HG03354 (cell line): ENCODE measurements at regions not wholly inside any gene's neighbourhood (a gene's known extent, or its start where the extent isn't known, plus 50 kb on each side); places are given as distances from the start of the nearest gene placed in this dataset.

Experiments
- ATAC-seq: cut with Tn5 transposase; IDR thresholded peaks from one replicate; pipeline ENCODE4 v1.9.1; 2021; ENCODE audit warnings: mild to moderate bottlenecking; ENCODE audit not compliant: unreplicated experiment, poor library complexity, severe bottlenecking

DNA sequence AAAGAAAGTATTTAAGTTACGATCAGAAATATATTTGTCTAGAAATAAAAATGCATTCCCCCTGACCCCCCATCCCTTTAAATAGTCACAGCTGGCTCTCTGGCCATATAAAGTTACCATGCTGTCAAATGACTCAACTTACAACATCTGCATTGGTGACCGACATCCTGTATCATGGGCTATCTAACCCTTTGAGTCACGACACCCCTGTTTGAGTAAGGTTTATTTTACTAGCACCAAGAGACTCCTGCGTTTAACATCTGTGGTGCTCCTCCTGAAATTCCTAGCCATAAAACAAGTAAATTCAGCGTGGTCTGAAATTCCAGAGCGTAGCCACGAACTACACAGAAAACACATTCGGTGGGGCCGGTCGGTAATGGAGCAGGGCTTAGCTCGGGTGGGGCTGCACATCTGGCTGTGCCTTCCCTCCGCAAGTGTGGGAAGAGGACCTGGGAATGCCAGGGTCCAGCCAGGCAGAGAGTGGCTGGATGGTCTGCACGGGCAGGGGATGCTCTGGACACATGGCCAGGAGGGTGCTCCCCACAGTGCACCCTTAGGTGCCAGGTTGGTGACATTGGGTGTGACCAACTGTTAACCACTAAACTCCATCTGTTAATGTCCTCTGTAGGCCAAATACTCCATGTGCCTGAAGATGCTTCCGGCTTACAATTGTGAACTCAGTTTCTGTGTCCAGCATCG, 53.0 kb upstream of the CLDN14 start:
- ATAC-seq, result no peak

DNA sequence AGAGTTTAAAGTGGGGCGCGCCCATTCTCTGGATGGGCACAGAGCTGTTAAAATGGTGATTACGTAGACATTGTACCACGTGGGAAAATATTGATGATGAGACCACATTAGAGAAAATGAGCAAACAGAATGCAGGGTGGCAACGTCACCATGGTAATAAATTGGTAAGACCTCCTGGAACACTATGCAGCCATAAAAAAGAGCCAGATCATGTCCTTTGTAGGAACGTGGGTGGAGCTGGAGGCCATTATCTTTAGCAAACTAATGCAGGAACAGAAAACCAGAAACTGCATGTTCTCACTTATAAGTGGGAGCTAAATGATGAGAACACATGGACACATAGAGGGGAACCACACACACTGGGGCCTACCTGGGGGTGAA, 53.5 kb upstream of the CLDN14 start:
- ATAC-seq, result no peak

DNA sequence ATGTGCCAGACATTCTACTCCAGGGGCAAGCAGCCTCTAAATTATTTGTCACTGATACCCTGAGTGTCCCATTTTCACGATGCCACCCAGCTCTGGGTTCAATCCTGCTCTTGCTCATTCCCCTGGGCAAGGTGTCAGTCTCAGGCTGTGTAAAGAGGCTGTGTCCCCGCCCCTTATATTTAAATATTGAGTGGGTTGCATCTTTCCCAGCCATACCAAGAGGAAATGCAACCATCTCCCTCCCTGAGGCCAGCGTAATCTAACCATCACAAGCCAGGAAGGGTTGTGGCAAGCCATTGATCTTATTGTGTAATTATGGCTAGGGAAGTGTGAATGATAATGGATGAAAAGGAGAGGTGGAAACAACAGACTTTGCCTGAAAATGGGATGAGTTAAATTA, 54.7 kb upstream of the CLDN14 start:
- ATAC-seq, result no peak

DNA sequence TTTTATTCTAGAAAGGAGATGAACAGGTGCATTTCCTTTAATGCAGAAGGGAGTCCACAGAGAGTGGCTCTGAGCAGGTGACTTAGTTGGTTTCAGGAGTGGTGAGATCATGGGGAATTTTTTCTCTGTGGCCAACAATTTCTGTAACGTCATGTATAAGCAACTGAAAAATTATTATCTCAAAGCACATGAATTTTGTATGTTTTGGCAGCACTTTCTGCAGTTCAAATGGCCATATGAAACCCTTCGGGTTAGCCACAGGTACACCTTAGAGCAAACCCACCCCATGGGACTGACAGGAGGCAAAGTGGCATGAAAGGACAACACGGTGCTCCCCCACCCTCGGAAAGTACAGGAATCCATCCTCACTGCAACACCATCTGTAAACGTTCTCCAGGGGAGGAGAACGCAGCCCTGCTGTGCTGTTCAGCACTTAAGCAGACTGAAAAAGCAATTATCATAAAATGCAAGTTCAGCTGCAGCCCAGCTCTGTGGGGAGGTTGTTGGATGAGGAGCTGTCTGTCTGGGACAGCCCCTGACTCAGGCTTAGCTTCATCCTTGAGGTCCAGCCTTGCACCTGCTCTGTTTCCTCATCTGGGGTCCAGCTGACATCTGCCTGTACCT, 55.8 kb upstream of the CLDN14 start:
- peak; percentile 78 for ATAC-seq

DNA sequence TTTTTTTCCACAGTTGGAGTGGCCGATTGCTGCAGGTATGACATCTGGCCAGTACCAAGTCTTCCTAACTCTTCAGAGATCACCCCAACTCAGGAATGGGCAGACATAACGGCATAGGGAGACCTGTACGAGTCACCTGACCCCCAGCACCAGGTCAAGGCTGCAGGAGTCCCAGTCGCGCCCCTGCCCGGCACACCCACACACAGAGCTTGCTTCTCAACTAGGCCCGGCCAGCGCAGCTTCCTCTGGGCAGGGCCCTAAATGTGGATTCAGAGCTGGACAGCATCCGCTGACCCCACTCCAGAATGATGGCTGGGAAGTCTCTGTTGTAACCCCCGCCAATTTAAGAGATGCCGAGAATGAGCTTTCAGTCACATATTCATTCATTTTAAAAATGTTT, 58.8 kb upstream of the CLDN14 start:
- no peak for ATAC-seq

DNA sequence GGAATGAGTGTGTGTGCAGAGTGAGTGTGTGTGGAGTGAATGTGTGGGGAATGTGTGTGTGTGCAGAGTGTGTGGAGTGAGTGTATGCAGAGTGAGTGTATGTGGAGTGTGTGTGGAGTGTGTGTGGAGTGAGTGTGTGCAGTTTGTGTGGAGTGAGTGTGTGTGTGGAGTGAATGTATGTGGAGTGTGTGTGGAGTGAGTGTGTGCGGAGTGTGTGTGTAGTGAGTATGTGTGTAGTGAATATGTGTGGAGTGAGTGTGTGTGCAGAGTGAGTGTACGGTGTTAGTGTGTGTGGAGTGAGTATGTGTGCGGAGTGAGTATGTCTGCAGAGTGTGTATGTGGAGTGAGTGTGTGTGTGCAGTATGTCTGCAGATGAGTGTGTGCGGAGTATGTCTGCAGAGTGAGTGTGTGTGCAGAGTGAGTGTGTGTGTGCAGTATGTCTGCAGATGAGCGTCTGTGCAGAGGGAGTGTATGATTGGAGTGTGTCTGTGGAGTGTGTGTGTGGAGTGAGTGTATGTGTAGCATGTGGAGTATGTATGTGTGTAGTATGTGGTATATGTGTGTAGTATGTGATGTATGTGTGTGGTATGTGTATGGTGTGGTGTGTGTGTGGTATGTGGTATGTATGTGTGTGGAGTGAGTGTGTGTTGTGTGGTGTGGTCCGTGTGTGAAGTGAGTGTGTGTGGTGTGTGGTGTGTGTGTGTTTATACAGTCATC, 59.7 kb upstream of the CLDN14 start:
- ATAC-seq, result no peak

DNA sequence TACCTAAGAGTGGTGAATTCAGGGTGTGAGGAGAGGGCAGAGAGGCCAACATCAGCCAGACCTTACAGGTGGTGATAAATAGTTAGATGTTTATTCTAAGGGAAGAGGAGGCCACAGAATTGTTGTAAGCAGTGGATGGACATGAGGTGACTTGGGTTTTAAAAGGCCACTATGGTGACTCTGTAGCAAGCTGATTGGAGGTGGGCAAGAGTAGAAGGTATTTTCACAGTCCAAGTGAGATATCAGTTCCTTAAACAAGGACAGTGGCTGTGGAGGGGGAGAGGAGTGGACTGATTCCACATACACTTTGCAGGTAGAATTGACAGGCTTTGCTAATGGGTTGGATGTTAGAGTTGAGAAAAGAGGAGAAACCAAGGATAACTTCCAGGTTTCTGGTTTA, 60.8 kb upstream of the CLDN14 start:
- no peak for ATAC-seq

DNA sequence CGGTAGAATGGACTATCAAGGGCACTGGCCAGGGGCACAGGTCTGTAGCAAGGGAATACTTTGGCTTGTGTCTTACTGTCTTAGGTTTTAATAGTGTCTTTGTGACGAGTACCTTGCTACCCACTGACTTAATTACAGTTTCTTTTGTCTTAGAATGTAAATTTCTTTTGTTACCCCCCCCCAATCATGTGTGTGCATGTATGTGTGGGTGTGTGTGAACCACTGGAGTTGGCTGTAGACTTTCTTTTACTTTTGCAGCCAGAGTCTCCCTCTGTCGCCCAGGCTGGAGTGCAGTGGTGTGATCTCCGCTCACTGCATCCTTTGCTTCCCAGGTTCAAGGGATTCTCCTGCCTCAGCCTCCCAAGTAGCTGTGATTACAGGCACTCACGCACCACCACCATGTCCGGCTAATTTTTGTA, 61.8 kb upstream of the CLDN14 start:
- no peak for ATAC-seq

DNA sequence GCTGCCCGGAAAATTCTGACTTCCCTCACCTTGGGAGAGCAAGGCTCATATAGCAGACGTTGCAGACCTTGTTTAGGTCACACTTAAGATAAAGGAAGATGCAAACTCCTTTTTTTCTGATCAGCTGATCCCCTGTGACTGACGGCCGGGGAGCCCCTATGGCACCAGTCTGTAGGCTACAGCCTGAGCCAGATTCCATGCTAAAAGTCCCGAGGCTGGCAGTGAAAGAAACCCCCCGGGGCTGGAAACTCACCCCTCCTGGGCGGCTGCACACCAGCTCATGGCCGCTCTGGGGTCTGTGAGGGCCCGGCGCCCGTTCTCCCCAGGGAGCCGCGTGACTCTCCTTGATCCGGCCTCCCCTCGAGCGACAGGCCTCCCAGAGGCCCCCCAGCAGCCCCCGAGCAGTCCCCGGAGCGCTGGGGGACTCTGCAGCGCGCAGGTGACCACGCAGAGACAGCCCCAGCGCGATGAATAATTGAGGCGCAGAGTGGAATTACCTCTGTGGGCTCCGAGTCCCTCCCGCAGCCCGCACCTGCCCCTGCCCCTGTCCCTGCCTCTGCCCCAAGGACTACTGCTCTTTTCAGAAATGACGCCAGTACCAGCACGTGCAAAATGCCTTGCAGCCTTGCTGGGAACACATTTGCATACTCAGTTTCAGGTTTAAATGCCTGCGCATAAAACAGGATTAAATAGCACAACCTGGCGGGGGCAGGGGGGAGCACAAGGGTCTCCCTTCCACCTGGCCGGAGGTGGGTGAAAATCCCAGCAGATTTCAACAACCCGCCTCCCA, 62.6 kb upstream of the CLDN14 start:
- ATAC-seq, result peak; percentile 72

DNA sequence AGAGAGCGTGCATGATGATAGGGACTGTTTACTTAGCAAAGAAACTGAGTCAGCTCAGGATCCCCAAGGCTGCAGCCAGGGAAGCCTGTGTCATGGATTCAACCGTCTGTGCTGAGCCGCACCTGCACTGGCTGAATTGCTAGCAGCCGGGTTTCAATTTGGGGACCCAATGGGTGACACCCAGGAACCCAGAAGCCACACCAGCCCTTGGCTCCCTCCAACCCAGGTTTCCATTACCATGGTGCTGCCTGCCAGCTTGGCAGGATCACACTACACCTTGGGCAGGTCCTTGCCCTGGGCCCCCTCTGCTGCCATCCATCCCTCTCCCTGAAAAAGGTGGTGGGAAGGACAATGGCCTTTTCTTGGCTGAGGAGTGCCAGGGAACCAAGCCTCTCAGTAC, 64.0 kb upstream of the CLDN14 start:
- ATAC-seq, result no peak

DNA sequence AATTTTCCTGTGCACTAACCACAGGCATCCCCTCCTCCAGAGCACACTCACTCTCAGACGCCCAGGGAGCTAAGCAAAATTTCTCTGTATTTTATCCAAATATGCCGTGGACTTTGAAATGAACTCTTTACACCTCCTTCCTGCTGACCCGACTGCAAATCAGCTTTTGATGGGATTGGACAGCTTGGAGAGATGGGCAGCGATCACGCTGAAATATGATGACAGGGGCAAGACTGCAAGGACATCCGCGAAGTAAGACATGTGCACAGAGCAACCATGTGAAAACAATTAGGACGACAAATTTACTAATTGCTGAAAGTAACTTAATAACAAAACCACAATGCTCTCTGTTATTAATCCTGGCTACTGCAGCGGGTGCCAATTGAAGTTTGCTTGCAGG, 64.6 kb upstream of the CLDN14 start:
- no peak for ATAC-seq

DNA sequence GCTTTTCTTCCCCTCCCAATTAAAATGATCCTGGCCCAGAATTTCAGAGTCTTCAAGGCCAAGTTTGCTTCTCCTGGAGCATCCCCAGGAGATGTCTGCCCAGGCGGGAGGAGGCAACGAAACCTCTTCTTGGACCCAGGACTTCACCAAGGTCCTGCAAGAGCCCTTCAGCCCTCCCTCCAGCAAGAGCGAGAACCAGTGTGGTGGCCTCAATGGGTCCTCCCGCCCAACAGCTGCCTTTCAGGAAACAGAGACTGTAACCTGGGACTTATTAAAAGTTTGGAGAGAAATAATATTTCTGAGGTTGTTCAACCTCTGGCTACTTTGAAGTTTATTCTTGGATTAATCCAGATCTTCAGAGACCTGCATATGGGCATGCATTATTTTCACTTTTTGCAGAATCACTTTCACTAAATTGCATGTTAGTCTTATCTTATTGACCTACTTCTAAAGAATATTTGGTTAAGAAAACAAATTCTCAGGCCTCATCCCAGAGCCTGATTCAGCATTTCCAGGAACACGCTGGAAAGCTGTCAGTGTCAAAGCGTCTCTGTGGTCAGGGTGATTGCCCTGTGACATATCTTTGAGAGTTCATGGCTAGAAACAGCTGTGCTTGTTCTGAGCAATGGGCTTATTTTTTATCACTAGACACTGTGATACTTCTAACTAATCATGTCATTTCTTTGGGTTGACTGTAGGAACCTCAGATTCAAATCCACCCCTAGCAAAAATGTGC, 66.0 kb upstream of the CLDN14 start:
- no peak for ATAC-seq

DNA sequence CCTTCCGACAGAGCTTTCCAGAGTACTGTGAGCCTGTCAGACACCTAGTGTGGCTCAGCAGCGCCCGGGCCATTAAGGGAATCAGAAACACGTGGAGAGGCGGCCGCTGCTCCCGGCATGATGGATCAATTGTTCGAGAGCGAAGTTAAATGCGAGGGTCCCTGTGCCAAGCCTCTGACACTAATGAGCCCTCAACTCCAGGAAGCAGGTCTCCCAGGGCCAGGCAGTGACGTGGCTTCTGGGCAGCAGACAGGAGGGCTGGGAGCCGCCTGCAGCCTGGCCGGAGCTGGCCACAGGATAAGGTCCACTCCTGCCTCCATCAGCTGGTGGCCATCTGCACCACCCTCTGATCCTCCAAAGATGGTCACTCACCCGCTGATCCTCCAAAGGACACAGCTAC, 67.5 kb upstream of the CLDN14 start:
- no peak for ATAC-seq

DNA sequence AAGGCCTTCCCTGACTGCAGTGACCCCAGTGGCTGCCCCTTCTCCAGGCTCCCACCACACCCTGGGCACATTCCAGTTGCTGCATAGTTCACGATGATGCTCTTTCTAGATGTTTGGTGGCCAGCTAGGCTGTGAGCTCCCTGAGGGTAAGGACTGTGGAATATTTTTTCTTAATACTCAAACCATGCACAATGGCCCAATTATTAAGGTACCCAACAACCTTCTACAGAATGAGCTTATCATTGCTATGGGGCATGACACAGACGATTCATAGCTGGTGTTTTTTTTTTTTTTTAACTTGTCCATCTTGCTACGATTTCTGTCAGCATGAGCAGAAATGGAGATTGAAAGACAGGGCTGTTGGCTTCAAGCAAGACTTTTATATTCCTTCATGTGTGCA, 68.9 kb upstream of the CLDN14 start:
- no peak for ATAC-seq

DNA sequence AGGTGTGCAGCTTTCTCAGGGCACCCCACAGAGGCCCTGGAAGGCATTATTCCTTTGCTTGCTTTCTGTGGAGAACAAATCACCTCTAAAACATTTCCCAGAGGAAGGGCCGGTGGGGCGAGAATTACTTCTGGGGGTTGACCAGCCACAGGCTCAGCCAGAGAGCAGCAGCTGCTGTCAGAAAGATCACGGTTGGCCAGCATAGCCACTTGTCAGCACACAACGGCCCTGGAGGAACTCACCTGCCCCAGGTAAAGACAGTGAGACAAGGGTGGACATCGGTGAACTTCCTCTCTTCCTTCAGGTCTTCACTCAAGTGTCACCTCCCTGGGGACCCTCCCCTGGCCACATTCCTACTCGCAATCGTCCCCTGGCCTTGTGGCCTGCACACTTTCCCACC, 69.5 kb upstream of the CLDN14 start:
- no peak for ATAC-seq

DNA sequence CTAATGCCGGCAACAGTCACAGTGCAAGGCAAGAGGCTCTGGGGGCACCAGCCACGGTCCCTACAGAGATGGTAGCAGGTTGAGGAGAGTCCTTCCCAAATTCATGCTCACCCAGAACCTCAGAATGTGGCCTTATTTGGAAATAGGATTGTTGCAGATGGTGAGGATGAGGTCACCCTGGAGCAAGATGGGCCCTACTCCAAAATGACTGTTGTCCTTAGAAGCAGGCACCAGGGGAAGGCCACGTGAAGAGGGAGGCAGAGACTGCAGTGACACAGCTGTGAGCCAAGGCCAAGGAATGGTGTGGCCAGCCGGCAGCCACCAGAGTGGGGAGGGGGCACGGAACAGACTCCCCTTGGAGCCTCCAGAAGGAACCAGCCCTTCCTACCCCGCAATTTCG, 70.8 kb upstream of the CLDN14 start:
- no peak for ATAC-seq

DNA sequence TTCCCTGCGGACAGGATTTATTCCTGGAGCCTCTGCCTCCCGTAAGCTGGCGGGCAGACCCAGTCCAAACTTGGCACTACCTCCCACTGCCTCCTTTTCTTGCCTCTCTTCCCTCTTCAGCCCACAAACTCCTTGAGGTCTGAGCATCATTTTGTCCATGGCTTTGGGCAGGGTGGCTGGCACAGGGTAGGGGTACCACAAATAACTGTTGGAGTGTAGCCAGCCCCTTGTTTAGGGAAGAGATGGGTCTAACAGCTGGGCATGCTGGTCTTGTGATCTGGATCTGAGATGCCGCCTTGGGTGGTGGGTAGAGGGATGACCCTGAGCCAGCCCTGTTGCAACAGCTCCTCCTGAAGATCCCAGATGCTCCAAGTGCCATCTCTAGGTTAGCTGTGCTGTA, 71.4 kb upstream of the CLDN14 start:
- no peak for ATAC-seq

DNA sequence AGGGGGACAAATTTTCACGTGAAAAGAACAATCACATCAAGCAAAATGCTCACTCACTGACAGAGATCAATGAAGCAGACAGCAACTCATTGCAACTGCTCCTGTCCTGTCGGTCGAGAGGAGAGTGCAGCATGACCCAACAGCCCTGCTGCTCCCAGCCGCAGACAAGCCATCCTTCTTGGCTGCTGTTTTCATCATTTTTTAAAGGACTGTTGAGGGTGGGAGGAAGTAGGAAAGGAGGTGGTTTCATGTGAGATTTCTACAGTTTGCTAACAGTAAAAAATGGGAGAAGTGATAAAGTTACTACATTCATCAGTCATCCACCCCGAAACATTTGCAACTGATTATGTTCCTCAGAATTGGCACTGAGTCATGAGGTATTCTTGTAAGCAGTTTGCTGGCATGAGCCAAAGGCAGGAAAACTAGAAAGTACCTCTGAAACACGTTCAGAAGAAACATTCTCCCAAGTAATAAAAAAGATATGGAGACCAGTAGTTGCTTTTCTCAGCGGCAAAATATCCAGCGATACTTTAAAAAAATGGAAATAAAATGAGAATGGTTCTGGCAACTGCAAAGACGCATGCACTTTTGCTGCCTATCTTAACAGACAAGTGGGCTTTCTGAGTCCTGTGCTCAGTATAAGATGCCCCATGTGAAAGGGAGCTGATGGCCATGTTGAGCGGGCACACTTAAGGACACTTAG, 72.0 kb upstream of the CLDN14 start:
- ATAC-seq, result no peak

DNA sequence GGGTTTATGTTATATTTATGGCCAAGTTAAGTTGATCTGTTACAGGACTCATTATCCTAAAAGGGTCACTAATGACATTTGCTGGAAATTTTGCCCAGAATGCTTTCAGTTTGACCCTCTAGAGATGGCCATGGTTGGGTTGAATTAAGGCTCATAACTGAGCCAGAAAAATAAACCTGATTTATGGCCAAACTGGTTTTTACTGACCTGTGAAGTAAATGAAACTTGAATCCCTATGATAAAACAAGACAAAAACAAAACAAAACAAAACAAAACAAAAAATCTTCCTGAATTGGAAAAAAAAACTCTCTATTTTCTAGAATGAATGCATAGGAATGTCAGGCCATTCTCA, 72.5 kb upstream of the CLDN14 start:
- no peak for ATAC-seq
